ENCODE measurements at regions not wholly inside any gene's neighbourhood (a gene's known extent, or its start where the extent isn't known, plus 50 kb on each side); places are given as distances from the start of the nearest gene placed in this dataset.
"Not testable (repeated sequence)": the region's sequence is repeated elsewhere in the genome, so short reads cannot be mapped to it uniquely, and the experiment has no call there.

DNA sequence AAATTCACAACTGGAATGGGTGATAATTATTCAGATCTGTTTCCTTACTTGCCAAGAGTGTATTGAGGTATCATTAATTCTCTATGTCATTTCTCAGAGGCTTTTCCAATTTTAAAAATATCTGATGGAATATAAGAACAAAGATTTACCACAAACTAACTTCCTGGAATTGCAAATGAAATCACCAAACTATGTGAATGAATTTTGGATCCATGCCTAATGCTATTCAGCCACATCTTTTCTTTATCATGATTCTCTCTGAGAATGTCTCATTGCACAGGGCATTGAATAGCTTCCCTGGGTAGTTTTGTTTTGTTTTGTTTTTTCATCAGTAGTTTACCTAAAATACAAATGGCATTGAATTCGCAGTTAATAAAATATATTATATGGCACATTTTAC is 146.9 kb upstream of the FBN2 start:
- Histone ChIP-seq H3K4me3 (ENCODE audit: low read length) (no peak overlapping the region), H3K27ac (ENCODE audit: low read length) (no peak overlapping the region), H3K4me1 (ENCODE audit: insufficient read depth, low read length) (peaks cover 23% of the 10 kb centered on the region), H3K9ac (ENCODE audit: low read depth, low read length) (no peak overlapping the region), H3K9me3 (ENCODE audit: insufficient read depth, low read depth, low read length) (no peaks in the 10 kb centered on the region), H3K27me3 (ENCODE audit: insufficient read depth, low read length) (no peaks in the 10 kb centered on the region), H3K36me3 (ENCODE audit: insufficient read depth, low read depth, low read length) (no peaks in the 10 kb centered on the region)

DNA sequence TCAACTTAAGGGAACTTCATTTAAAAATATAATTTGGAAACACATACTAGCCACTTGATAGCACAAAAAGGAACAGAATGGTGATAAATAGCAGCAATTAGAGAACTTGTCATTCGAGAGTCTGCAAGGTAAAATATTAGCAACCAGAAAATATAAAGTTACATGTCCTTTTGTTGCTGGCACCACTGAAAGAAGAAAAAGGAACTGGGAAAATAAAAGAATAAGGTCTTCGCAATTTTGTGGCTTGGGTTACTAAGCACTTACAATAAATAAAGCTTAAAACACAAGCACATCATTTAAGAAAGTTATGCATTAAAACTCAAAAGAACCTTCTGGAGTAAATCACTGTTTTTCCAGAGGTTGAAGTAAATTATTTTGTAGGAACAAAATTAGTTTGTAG is 149.9 kb upstream of the FBN2 start:
- Histone ChIP-seq H3K9ac (ENCODE audit: low read depth, low read length) (no peak overlapping the region), H3K9me3 (ENCODE audit: insufficient read depth, low read depth, low read length) (no peaks in the 10 kb centered on the region), H3K27ac (ENCODE audit: low read length) (no peak overlapping the region), H3K27me3 (ENCODE audit: insufficient read depth, low read length) (no peaks in the 10 kb centered on the region), H3K4me3 (ENCODE audit: low read length) (no peak overlapping the region), H3K4me1 (ENCODE audit: insufficient read depth, low read length) (peaks cover 4% of the 10 kb centered on the region; the same call in 1 of the 2 replicates), H3K36me3 (ENCODE audit: insufficient read depth, low read depth, low read length) (no peaks in the 10 kb centered on the region)

DNA sequence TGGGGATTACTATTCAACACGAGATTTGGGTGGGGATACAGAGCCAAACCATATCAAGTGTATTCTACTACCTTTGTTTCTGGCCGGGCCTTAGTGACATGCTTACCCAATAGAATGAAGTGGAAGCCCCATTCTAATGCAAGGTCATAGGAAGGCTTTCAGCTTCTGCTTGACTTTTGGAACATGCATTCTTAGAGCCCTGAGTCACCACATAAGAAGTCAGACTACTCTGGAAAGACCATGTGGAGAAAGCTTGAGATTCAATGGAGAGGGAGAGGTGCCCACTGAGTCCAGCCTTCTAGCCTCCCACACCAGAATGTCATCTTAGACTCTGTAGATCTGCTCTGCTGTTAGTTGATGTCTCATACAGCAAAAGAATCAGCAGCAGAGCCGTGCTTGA is 155.7 kb upstream of the FBN2 start:
- Histone ChIP-seq H3K9me3 (ENCODE audit: insufficient read depth, low read depth, low read length) (no peaks in the 10 kb centered on the region), H3K36me3 (ENCODE audit: insufficient read depth, low read depth, low read length) (no peaks in the 10 kb centered on the region), H3K4me3 (ENCODE audit: low read length) (no peak overlapping the region)

DNA sequence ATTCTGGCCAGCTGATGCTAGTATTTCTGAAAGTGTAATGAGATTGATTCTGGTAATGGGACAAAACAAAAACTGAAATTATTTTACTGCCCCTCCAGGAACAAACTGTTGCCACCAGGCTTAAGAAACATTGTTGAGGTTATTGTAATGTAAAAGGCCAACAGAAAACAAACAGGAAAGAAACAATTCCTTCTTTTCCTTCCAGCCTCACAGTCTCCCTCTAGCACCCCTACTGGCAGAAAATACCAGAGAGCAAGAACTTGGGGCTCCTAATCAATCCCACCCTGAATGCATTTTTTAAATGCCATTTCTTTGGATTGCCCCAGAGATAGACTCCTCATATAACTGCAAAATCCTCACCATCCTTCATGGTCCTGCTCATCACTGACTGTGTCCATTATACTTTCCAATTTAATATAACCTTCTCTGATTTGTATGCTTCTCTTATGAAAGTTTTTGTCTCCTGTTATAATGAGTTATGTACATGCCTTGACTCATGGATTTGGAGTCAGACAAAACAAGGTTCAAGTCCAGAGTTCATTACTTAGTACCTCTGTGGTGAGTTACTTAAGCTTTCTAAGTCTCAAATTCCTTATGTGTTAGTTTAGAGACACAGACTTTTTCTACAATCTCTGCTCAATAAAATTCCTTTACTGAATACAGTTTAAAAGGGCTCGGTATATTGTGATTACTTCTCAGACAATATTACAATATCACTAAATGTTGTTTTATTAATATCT is 157.9 kb upstream of the FBN2 start:
- Histone ChIP-seq H3K9ac (ENCODE audit: low read depth, low read length) (no peak overlapping the region), H3K27me3 (ENCODE audit: insufficient read depth, low read length) (no peaks in the 10 kb centered on the region), H3K4me3 (ENCODE audit: low read length) (no peak overlapping the region), H3K27ac (ENCODE audit: low read length) (no peak overlapping the region), H3K4me1 (ENCODE audit: insufficient read depth, low read length) (peaks cover 39% of the 10 kb centered on the region; the same call in 1 of the 2 replicates), H3K9me3 (ENCODE audit: insufficient read depth, low read depth, low read length) (no peaks in the 10 kb centered on the region), H3K36me3 (ENCODE audit: insufficient read depth, low read depth, low read length) (no peaks in the 10 kb centered on the region)

More for the DNA sequence above, 155.7 kb upstream of the FBN2 start:
- Histone ChIP-seq H3K27me3 (ENCODE audit: insufficient read depth, low read length) (no peaks in the 10 kb centered on the region), H3K9ac (ENCODE audit: low read depth, low read length) (no peak overlapping the region), H3K27ac (ENCODE audit: low read length) (no peak overlapping the region), H3K4me1 (ENCODE audit: insufficient read depth, low read length) (peaks cover 27% of the 10 kb centered on the region; the same call in 1 of the 2 replicates)

DNA sequence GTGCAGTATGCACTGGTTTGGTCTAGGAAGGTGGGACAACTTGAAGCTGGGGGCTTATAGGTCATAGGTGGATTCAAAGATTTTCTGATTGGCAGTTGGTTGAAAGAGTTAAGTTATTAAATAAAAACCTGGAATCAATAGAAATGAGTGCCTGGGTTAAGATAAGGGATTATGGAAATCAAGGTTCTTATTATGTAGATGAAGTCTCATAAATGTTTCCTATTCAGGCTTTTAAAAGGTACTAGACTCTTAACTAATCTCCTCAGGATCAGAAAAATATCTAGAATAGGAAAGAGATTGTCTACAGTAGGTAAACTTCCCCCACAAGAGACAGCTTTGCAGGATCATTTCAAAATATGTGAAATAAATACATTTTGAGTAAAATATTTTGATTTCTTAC is 163.3 kb upstream of the FBN2 start:
- H3K4me1 ChIP-seq (ENCODE audit: insufficient read depth, low read length), result peaks cover 44% of the 10 kb centered on the region; the same call in 1 of the 2 replicates
- H3K27ac ChIP-seq (ENCODE audit: low read length), result no peak overlapping the region
- no peaks in the 10 kb centered on the region for H3K36me3 ChIP-seq (ENCODE audit: insufficient read depth, low read depth, low read length)
- no peaks in the 10 kb centered on the region for H3K27me3 ChIP-seq (ENCODE audit: insufficient read depth, low read length)
- no peak overlapping the region for H3K4me3 ChIP-seq (ENCODE audit: low read length)
- no peak overlapping the region for H3K9ac ChIP-seq (ENCODE audit: low read depth, low read length)
- no peaks in the 10 kb centered on the region for H3K9me3 ChIP-seq (ENCODE audit: insufficient read depth, low read depth, low read length)

DNA sequence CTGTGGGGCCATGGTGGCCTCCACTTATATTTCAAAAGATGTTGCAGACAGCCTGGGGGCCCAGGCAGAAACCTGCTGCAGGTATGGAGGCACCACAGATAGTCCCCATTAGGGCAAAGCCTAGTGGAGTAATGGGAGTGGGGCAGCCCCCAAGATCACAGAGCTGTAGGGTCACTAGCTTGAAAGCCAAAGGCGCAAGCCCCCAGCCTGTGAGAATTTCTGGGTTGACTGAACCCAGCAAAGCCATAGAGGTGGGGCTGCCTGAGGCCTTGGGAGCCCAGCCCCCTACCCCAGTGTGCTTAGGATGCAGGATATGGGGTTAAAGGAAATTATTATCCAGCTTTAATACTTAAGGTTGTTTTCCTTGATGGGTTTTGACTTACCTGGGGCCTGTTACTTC is 165.3 kb upstream of the FBN2 start:
- no peaks in the 10 kb centered on the region for H3K9me3 ChIP-seq (ENCODE audit: insufficient read depth, low read depth, low read length)
- no peak overlapping the region for H3K4me3 ChIP-seq (ENCODE audit: low read length)
- H3K4me1 ChIP-seq (ENCODE audit: insufficient read depth, low read length), result peaks cover 27% of the 10 kb centered on the region; the same call in 1 of the 2 replicates
- no peak overlapping the region for H3K27ac ChIP-seq (ENCODE audit: low read length)
- H3K9ac ChIP-seq (ENCODE audit: low read depth, low read length), result no peak overlapping the region
- H3K27me3 ChIP-seq (ENCODE audit: insufficient read depth, low read length), result no peaks in the 10 kb centered on the region
- no peaks in the 10 kb centered on the region for H3K36me3 ChIP-seq (ENCODE audit: insufficient read depth, low read depth, low read length)

DNA sequence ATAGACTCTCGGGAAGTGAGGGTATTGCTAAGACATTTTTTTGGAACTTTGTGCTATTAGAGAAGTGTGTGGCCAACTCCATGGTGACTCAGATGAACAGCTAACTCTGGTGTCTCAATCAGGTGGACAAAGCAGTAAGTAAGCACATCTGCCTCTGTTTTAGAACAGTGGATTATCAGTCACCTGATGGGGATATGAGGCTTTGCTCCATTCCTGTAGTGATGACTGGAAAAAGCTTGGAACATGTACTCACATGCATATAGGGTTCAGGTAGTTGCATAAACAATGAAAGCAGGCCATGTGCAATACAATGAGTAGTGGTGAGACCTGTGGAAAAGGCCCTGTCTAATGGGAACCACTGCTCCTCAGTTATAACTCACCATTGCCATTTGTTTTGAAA is 168.2 kb upstream of the FBN2 start:
- Histone ChIP-seq H3K9ac (ENCODE audit: low read depth, low read length) (no peak overlapping the region), H3K36me3 (ENCODE audit: insufficient read depth, low read depth, low read length) (no peaks in the 10 kb centered on the region)

DNA sequence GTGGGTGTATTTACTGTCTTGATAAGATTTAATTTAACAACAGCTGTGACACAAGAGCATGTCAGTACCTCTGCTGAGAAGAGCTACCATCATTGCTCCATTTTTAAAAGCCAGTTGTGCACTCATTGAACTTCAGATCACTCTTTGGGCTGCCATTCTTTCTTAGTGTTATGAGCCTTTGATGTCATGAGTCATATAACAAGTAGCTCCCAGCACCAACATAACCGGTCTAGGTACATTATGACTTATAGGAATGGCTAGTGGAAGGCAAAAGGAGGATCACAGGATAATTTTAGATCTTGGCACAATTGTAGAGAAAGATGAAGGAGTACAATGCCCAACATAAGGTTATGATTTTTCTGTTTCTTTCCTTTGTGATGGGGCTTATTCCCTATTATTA is 170.8 kb upstream of the FBN2 start:
- Histone ChIP-seq H3K4me3 (ENCODE audit: low read length) (no peak overlapping the region), H3K27me3 (ENCODE audit: insufficient read depth, low read length) (no peaks in the 10 kb centered on the region), H3K27ac (ENCODE audit: low read length) (no peak overlapping the region), H3K4me1 (ENCODE audit: insufficient read depth, low read length) (no peaks in the 10 kb centered on the region), H3K36me3 (ENCODE audit: insufficient read depth, low read depth, low read length) (no peaks in the 10 kb centered on the region), H3K9ac (ENCODE audit: low read depth, low read length) (no peak overlapping the region), H3K9me3 (ENCODE audit: insufficient read depth, low read depth, low read length) (no peaks in the 10 kb centered on the region)

More for the DNA sequence above, 168.2 kb upstream of the FBN2 start:
- no peaks in the 10 kb centered on the region for H3K9me3 ChIP-seq (ENCODE audit: insufficient read depth, low read depth, low read length)
- H3K27ac ChIP-seq (ENCODE audit: low read length), result no peak overlapping the region
- peaks cover 9% of the 10 kb centered on the region; the same call in 1 of the 2 replicates for H3K4me1 ChIP-seq (ENCODE audit: insufficient read depth, low read length)
- no peak overlapping the region for H3K4me3 ChIP-seq (ENCODE audit: low read length)
- H3K27me3 ChIP-seq (ENCODE audit: insufficient read depth, low read length), result no peaks in the 10 kb centered on the region

DNA sequence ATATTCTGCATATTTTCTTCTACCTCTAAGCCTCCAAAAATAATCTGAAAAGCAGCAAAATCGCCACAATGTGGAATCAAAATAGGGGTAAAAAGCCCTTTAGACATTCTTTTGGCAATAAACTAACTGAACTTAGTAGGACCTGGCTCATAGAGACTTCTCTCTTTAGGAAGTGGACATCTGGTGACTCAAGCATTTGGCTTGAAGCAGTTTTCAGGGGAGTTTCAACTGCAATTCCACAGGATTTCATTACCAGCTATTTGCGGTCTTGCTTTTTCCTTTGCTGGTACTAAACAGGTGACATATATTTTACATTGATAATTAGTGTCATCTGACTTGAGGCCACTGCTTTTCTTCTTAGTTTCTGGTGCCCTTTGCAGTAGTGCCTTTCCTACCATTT is 173.2 kb upstream of the FBN2 start:
- no peaks in the 10 kb centered on the region for H3K4me1 ChIP-seq (ENCODE audit: insufficient read depth, low read length)
- H3K9me3 ChIP-seq (ENCODE audit: insufficient read depth, low read depth, low read length), result no peaks in the 10 kb centered on the region
- no peaks in the 10 kb centered on the region for H3K27me3 ChIP-seq (ENCODE audit: insufficient read depth, low read length)
- H3K27ac ChIP-seq (ENCODE audit: low read length), result no peak overlapping the region
- H3K9ac ChIP-seq (ENCODE audit: low read depth, low read length), result no peak overlapping the region
- no peaks in the 10 kb centered on the region for H3K36me3 ChIP-seq (ENCODE audit: insufficient read depth, low read depth, low read length)
- H3K4me3 ChIP-seq (ENCODE audit: low read length), result no peak overlapping the region

DNA sequence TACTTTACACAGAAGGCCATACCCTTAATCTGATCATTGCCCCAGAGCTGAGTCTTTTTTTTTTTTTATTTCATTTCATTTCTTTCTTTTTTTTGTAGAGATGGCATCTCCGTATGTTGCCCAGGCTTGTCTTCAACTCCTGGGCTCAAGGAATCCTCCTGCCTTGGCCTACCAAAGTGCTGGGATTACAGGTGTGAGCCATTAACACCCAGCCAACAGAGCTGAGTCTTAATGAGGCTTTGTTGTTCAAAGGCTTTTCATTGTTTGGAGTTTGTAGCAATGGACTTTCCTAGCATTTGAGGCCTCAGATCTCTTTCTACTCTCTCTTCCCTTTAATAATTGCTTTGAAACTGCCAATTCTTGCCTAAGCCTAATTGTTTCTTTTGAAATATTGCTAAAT is 176.5 kb upstream of the FBN2 start:
- Histone ChIP-seq H3K27ac (ENCODE audit: low read length) (no peak overlapping the region), H3K4me3 (ENCODE audit: low read length) (no peak overlapping the region), H3K4me1 (ENCODE audit: insufficient read depth, low read length) (no peaks in the 10 kb centered on the region), H3K27me3 (ENCODE audit: insufficient read depth, low read length) (no peaks in the 10 kb centered on the region), H3K9ac (ENCODE audit: low read depth, low read length) (no peak overlapping the region), H3K9me3 (ENCODE audit: insufficient read depth, low read depth, low read length) (no peaks in the 10 kb centered on the region), H3K36me3 (ENCODE audit: insufficient read depth, low read depth, low read length) (no peaks in the 10 kb centered on the region)

DNA sequence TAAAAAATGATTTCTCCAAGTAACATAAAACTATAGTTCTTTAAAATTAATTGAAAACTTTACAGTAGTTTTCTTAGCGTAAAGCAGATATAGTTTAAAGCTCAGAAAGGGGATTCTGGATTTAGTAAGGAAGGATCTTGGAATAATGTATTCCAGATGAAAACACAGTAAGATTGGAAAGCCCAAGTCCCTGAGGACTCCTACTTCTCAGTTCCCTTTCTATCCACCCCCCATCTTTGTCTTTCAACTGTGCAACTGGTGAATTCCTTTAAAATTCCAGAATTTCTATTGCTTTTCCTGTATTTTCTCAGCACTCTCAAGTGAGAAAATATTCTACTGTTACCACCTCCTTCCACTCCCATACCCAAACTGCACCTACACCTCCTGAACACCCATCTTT is 184.5 kb upstream of the FBN2 start:
- H3K9me3 ChIP-seq (ENCODE audit: insufficient read depth, low read depth, low read length), result no peaks in the 10 kb centered on the region
- H3K9ac ChIP-seq (ENCODE audit: low read depth, low read length), result no peak overlapping the region
- no peaks in the 10 kb centered on the region for H3K27me3 ChIP-seq (ENCODE audit: insufficient read depth, low read length)
- H3K4me1 ChIP-seq (ENCODE audit: insufficient read depth, low read length), result no peaks in the 10 kb centered on the region
- no peak overlapping the region for H3K27ac ChIP-seq (ENCODE audit: low read length)
- no peaks in the 10 kb centered on the region for H3K36me3 ChIP-seq (ENCODE audit: insufficient read depth, low read depth, low read length)
- no peak overlapping the region for H3K4me3 ChIP-seq (ENCODE audit: low read length)

DNA sequence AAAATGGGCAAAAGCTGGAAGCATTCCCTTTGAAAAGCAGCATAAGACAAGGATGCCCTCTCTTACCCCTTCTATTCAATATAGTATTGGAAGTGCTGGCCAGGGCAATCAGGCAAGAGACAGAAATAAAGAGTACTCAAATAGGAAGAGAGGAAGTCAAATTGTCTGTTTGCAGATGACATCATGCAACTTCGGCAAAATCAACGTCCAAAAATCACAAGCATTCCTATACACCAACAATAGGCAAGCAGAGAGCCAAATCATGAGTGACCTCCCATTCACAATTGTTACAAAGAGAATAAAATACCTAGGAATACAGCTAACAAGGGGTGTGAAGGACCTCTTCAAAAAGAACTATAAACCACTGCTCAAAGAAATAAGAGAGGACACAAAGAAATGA is 192.0 kb upstream of the FBN2 start:
- H3K9ac ChIP-seq (ENCODE audit: low read depth, low read length); H3K4me1 ChIP-seq (ENCODE audit: insufficient read depth, low read length); H3K9me3 ChIP-seq (ENCODE audit: insufficient read depth, low read depth, low read length); H3K36me3 ChIP-seq (ENCODE audit: insufficient read depth, low read depth, low read length); H3K27me3 ChIP-seq (ENCODE audit: insufficient read depth, low read length); H3K4me3 ChIP-seq (ENCODE audit: low read length); H3K27ac ChIP-seq (ENCODE audit: low read length): not testable (repeated sequence)
